GM18517 (cell line): ENCODE measurements at regions not wholly inside any gene's neighbourhood (a gene's known extent, or its start where the extent isn't known, plus 50 kb on each side); places are given as distances from the start of the nearest gene placed in this dataset.
"Not testable (repeated sequence)": the region's sequence is repeated elsewhere in the genome, so short reads cannot be mapped to it uniquely, and the experiment has no call there.

Source experiments
- ATAC-seq: cut with Tn5 transposase; IDR thresholded peaks from one replicate; pipeline ENCODE4 v1.9.1; 2021; ENCODE audit warnings: mild to moderate bottlenecking, moderate library complexity; ENCODE audit not compliant: unreplicated experiment

- ATAC-seq: no peak
Observed at GRCh38 chr13:73162912-73163911, 104.4 kb downstream of the KLF5 start.

- ATAC-seq: not testable (repeated sequence)
Observed at GRCh38 chr13:73160371-73161031, 101.7 kb downstream of the KLF5 start.

- no peak for ATAC-seq
Observed at GRCh38 chr13:73158851-73159250, 100.0 kb downstream of the KLF5 start.

- ATAC-seq: no peak
Observed at GRCh38 chr13:73157031-73157430, 98.2 kb downstream of the KLF5 start.

- ATAC-seq: no peak
Observed at GRCh38 chr13:73146707-73147106, 87.9 kb downstream of the KLF5 start.

- no peak for ATAC-seq
Observed at GRCh38 chr13:73142071-73142470, 83.3 kb downstream of the KLF5 start.

GRCh38 chr13:73141292-73141771 lies 82.5 kb downstream of the KLF5 start:
- ATAC-seq: no peak

GRCh38 chr13:73140801-73141200 lies 82.0 kb downstream of the KLF5 start:
- no peak for ATAC-seq

GRCh38 chr13:73138638-73139491 lies 80.1 kb downstream of the KLF5 start:
- no peak for ATAC-seq

GRCh38 chr13:73138276-73138637 lies 79.5 kb downstream of the KLF5 start:
- no peak for ATAC-seq

- ATAC-seq: no peak
Observed at GRCh38 chr13:73136776-73137175, 78.0 kb downstream of the KLF5 start.

GRCh38 chr13:73133531-73133930 lies 74.7 kb downstream of the KLF5 start:
- no peak for ATAC-seq

- ATAC-seq: no peak
Observed at GRCh38 chr13:73131247-73131646, 72.4 kb downstream of the KLF5 start.

GRCh38 chr13:73129023-73129422 lies 70.2 kb downstream of the KLF5 start:
- ATAC-seq: no peak
